ENCODE measurements at regions not wholly inside any gene's neighbourhood (a gene's known extent, or its start where the extent isn't known, plus 50 kb on each side); places are given as distances from the start of the nearest gene placed in this dataset.
"Not testable (repeated sequence)": the region's sequence is repeated elsewhere in the genome, so short reads cannot be mapped to it uniquely, and the experiment has no call there.

GRCh38 chr18:41693008-41693407, 262.0 kb upstream of the PIK3C3 start:
- no peak for DNase-seq (ENCODE audit: low spot score)

- DNase-seq (ENCODE audit: low spot score): no peak
Measured at GRCh38 chr18:41690332-41691127, 264.5 kb upstream of the PIK3C3 start.

GRCh38 chr18:41687138-41687537, 267.9 kb upstream of the PIK3C3 start:
- no peak for DNase-seq (ENCODE audit: low spot score)

GRCh38 chr18:41681138-41681880, 273.7 kb upstream of the PIK3C3 start:
- no peak for DNase-seq (ENCODE audit: low spot score)

GRCh38 chr18:41674506-41674905, 280.5 kb upstream of the PIK3C3 start:
- DNase-seq (ENCODE audit: low spot score): no peak

GRCh38 chr18:41666231-41666630, 288.8 kb upstream of the PIK3C3 start:
- DNase-seq (ENCODE audit: low spot score): no peak

- no peak for DNase-seq (ENCODE audit: low spot score)
Measured at GRCh38 chr18:41665210-41665609, 289.8 kb upstream of the PIK3C3 start.

DNA sequence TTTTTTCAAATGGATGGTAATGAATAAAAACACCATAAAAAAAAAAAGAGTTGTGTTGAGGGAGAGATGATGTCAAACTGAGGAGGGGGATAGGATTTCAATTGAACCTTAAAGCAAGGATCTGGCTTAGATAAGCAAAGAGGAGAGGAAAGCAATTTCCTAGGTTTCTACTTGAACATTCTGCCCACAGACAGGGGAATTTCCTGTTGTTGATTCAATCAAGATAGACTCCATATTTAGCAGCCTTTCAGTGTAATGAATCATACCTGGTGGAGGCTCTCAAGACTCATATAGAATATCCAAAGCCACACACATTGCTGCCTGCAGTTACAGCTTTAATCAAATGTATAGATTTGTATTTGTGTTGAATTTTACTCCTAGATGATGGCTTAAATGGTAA, 294.4 kb upstream of the PIK3C3 start:
- no peak for DNase-seq (ENCODE audit: low spot score)

DNA sequence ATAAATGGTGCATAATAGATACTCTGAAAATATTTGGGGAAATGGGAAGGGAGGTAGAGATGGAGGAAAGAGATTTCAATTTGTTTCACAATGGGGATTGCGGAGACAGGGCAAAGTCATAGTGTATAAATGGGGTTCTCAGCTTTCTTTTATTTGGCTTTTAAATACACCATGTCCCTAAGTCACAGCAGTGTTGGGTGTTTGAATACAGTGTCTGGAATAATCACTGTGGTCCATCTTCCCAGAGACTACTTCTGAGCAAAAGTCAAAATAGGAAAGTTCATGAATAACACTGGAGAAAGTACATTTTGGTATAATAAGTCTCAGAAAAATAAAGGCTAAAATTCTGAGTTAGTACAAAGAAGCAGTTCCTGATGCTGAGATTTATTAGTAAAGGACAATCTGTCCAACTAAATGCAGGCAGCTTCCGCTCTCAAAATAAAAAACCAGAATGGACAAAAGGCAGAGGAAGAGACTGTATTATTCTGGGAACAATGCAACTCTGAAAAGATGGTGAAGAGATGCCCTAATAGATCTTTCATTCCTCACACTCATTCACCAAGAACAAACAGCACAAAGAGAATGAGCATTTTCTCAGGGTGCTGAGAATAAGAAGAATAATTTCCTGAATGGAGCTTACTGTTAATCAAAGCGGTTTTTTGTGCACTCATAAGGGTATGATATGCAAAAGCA, 295.4 kb upstream of the PIK3C3 start:
- no peak for DNase-seq (ENCODE audit: low spot score)

DNA sequence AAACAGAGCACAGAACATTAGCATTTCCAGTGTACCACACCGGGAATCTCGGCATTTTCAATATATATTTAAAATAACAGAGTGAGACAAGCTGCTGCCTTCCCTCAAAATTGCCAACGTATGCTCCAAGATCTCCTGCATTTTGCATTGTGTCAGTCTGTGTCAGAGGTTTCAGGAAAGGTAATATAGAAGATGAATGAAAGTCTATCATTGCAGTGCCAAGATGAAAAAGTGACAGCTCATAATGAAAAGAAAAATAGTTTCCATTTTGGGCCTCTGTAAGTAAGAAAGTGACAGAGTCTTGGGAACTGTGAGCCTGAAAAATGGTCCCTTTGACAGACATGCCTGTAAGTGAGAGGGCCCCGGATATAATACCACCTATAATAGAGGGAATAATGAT, 297.8 kb upstream of the PIK3C3 start:
- DNase-seq (ENCODE audit: low spot score): no peak

DNA sequence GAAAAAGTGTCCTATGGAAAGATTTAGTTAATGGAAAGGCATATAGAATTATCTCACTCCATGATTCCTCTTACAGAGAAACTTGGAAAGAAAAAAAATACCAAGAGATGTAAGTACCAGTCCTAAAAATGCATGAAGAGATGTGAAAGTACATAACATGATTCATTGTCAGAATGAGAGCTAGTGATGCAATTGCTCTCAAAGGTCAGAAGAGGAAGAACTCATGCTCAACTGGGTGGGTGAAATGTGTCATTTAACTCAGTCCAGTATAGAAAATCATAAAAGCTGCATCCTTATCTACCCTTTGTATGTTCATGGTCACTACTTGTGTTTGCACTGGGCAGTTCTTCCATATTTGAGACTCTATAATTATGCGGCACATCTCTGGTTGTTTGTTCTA, 300.0 kb upstream of the PIK3C3 start:
- no peak for DNase-seq (ENCODE audit: low spot score)

GRCh38 chr18:41647914-41648313, 307.1 kb upstream of the PIK3C3 start:
- no peak for DNase-seq (ENCODE audit: low spot score)

- no peak for DNase-seq (ENCODE audit: low spot score)
Measured at GRCh38 chr18:41646915-41647620, 308.0 kb upstream of the PIK3C3 start.

- no peak for DNase-seq (ENCODE audit: low spot score)
Measured at GRCh38 chr18:41645589-41646360, 309.3 kb upstream of the PIK3C3 start.

DNA sequence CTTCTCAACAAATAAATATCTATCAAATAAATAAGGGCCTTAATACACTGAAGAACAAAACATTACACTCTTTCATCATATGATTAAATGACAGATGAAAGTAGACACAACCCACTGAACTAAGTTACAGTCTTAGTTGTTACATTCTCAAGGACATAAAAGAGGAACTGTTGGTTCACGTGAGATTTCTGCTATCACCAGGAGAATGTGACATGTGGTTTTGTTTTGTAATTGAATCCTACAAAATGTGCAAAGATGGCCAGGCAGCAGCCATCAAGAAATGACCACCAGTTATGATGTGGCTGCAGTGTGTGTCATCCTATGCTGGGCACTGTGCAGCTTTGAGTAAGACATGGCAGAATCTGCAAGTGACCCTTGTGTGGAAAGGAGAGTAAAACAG, 310.6 kb upstream of the PIK3C3 start:
- no peak for DNase-seq (ENCODE audit: low spot score)

DNA sequence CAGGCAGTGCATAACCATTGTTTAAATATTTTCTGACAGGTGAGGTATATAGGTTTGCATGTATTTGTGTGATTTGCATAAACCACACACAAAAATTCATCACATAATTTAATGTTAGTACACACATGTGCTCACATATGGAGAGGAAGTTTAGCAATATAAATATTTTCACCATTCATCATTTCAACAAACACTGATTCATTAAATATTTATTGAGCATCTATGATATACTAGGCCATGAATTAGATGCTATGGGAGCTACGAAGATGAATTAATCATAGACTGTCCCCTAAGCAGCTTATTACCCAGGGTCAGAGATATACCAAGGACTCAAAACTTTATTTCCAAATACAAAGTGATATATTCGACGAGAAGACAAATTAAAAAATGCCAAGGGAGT, 311.6 kb upstream of the PIK3C3 start:
- no peak for DNase-seq (ENCODE audit: low spot score)

- DNase-seq (ENCODE audit: low spot score): no peak
Measured at GRCh38 chr18:41642756-41643155, 312.3 kb upstream of the PIK3C3 start.

DNA sequence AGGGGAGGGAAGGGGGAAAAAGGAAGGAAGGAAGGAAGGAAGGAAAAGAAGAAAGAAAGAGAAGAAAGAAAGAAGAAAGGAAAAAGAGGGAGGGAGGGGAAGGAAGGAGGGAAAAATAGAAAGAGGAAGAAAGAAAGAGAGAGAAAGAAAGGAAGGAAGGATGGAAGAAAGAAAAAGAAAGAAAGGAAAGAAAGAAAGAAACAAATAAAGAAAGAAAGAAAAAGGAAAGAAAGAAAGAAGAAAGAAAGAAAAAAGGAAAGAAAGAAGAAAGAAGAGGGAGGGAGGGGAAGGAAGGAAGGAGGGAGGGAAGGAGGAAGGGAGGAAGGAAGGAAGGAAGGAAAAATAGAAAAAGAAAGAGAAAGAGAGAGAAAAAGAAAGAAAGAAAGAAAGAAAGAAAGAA, 315.8 kb upstream of the PIK3C3 start:
- DNase-seq (ENCODE audit: low spot score): no peak

DNA sequence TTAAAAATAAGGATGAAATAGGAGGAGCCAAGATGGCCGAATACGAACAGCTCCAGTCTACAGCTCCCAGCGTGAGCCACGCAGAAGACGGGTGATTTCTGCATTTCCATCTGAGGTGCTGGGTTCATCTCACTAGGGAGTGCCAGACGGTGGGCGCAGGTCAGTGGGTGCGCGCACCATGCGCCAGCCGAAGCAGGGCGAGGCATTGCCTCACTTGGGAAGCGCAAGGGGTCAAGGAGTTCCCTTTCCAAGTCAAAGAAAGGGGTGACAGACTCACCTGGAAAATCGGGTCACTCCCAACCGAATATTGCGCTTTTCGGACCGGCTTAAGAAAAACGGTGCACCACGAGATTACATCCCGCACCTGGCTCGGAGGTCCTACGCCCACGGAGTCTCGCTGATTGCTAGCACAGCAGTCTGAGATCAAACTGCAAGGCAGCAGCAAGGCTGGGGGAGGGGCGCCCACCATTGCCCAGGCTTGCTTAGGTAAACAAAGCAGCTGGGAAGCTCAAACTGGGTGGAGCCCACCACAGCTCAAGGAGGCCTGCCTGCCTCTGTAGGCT, 323.2 kb upstream of the PIK3C3 start:
- DNase-seq (ENCODE audit: low spot score): not testable (repeated sequence)

- DNase-seq (ENCODE audit: low spot score): no peak
Measured at GRCh38 chr18:41630232-41630886, 324.7 kb upstream of the PIK3C3 start.

- no peak for DNase-seq (ENCODE audit: low spot score)
Measured at GRCh38 chr18:41624460-41624859, 330.6 kb upstream of the PIK3C3 start.
